Mucosa of rectum (tissue), 2 donors: ENCODE measurements at regions not wholly inside any gene's neighbourhood (a gene's known extent, or its start where the extent isn't known, plus 50 kb on each side); places are given as distances from the start of the nearest gene placed in this dataset.
"Not testable (repeated sequence)": the region's sequence is repeated elsewhere in the genome, so short reads cannot be mapped to it uniquely, and the experiment has no call there.

Source experiments
- H3K27ac ChIP-seq, 2 donors: one replicate each; pipeline ENCODE4 v1.7.0; 2013; ENCODE audit warnings: inconsistent platforms in 2 of 2, low read depth in 2 of 2, low read length in 2 of 2
- H3K27me3 ChIP-seq, 2 donors: one replicate each; pipeline ENCODE4 v1.7.0; 2013; ENCODE audit warnings: low read length in 2 of 2; ENCODE audit not compliant: control insufficient read depth in 2 of 2, insufficient read depth in 2 of 2
- H3K36me3 ChIP-seq, 2 donors: one replicate each; pipeline ENCODE4 v1.7.0; 2013; ENCODE audit warnings: low read length in 2 of 2; ENCODE audit not compliant: control insufficient read depth in 2 of 2, insufficient read depth in 2 of 2
- H3K4me1 ChIP-seq, 2 donors: one replicate each; pipeline ENCODE4 v1.7.0; 2013; ENCODE audit warnings: low read length in 2 of 2, mild to moderate bottlenecking in 1 of 2; ENCODE audit not compliant: control insufficient read depth in 2 of 2, insufficient read depth in 2 of 2
- H3K4me3 ChIP-seq, 2 donors: one replicate each; pipeline ENCODE4 v1.7.0; 2013; ENCODE audit warnings: low read length in 2 of 2
- H3K9ac ChIP-seq, 2 donors: one replicate each; pipeline ENCODE4 v1.7.0; 2013; ENCODE audit warnings: low read length in 2 of 2, low read depth in 1 of 2, mild to moderate bottlenecking in 1 of 2
- H3K9me3 ChIP-seq, 2 donors: one replicate each; pipeline ENCODE4 v1.7.0; 2013; ENCODE audit warnings: low read length in 2 of 2; ENCODE audit not compliant: control insufficient read depth in 2 of 2
- donor health status: healthy.
- donor health status: Normal muscosa, but diverticular disease.

- H3K27me3 ChIP-seq = no peaks in the 10 kb centered on the region
- H3K27ac ChIP-seq = no peak overlapping the region
- H3K4me3 ChIP-seq = no peak overlapping the region
- H3K9ac ChIP-seq = no peak overlapping the region
- no peaks in the 10 kb centered on the region for H3K4me1 ChIP-seq
- H3K9me3 ChIP-seq = no peaks in the 10 kb centered on the region
- H3K36me3 ChIP-seq = no peaks in the 10 kb centered on the region
Observed at GRCh38 chr3:74000725-74001124, 376.0 kb upstream of the PDZRN3 start.

DNA sequence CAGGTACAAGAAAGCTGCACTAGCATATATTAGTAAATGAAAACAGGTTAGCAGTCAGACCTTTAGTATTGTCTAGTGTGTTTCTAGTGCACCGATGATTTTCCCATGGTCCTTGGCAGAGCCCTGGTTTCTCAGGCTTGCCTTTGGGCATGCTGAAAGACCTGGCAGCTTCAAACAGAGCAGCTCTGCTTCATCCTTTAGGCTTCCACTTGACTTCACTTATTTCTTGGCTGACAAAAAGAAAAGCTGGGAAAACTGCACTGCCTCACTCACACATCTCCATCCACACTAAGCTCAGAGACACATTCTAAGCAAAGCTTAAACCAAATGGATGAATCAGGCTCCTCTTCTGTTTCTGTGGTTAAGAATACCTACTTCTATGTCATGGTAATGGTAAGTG, 374.8 kb upstream of the PDZRN3 start:
- Histone ChIP-seq H3K27me3 (no peaks in the 10 kb centered on the region), H3K4me1 (no peaks in the 10 kb centered on the region), H3K27ac (no peak overlapping the region), H3K9ac (no peak overlapping the region), H3K4me3 (no peak overlapping the region), H3K9me3 (no peaks in the 10 kb centered on the region), H3K36me3 (no peaks in the 10 kb centered on the region)

DNA sequence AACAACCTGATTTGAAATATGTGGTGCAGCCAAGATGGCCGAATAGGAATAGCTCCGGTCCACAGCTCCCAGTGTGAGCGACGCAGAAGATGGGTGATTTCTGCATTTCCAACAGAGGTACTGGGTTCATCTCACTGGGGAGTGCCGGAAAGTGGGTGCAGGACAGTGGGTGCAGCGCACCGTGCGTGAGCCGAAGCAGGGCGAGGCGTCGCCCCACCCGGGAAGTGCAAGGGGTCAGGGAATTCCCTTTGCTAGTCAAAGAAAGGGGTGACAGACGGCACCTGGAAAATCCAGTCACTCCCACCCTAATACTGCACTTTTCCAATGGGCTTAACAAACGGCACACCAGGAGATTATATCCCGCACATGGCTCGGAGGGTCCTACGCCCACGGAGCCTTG, 365.9 kb upstream of the PDZRN3 start:
- H3K9me3 ChIP-seq, H3K27me3 ChIP-seq, H3K9ac ChIP-seq, H3K27ac ChIP-seq, H3K4me1 ChIP-seq, H3K4me3 ChIP-seq, H3K36me3 ChIP-seq: not testable (repeated sequence)

GRCh38 chr3:73966733-73967132, 342.0 kb upstream of the PDZRN3 start:
- H3K4me1 ChIP-seq = no peaks in the 10 kb centered on the region
- H3K36me3 ChIP-seq = no peaks in the 10 kb centered on the region
- H3K27ac ChIP-seq = no peak overlapping the region
- no peaks in the 10 kb centered on the region for H3K9me3 ChIP-seq
- no peaks in the 10 kb centered on the region for H3K27me3 ChIP-seq
- no peak overlapping the region for H3K9ac ChIP-seq
- no peak overlapping the region for H3K4me3 ChIP-seq

GRCh38 chr3:73964818-73965217, 340.1 kb upstream of the PDZRN3 start:
- Histone ChIP-seq H3K27me3 (no peaks in the 10 kb centered on the region), H3K9me3 (no peaks in the 10 kb centered on the region), H3K4me1 (no peaks in the 10 kb centered on the region), H3K27ac (no peak overlapping the region), H3K9ac (no peak overlapping the region), H3K36me3 (no peaks in the 10 kb centered on the region), H3K4me3 (no peak overlapping the region)

GRCh38 chr3:73955494-73956070, 330.8 kb upstream of the PDZRN3 start:
- no peak overlapping the region for H3K9ac ChIP-seq
- H3K27me3 ChIP-seq = no peaks in the 10 kb centered on the region
- H3K4me3 ChIP-seq = no peak overlapping the region
- H3K4me1 ChIP-seq = no peaks in the 10 kb centered on the region
- H3K9me3 ChIP-seq = no peaks in the 10 kb centered on the region
- no peaks in the 10 kb centered on the region for H3K36me3 ChIP-seq
- H3K27ac ChIP-seq = no peak overlapping the region

DNA sequence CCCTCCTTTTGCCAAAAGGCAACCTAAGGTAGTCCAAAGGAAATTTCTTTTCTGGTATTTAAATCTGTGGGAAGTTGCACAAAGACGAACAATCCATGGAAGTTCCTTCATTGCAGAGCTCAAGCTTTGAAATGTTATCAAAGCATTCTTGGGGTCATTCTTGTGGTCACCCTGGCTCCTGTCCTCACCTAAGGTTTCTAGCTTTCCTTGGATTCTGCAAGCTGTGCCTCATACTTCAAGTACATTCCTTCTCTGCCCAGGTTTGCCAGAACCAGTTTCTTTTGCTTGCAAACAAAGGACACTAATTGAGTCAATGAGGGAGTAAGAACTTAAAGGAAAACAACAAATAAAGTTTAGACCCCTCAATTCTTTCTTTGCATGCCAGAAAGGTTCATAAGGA, 329.8 kb upstream of the PDZRN3 start:
- no peak overlapping the region for H3K9ac ChIP-seq
- no peaks in the 10 kb centered on the region for H3K36me3 ChIP-seq
- H3K27ac ChIP-seq = no peak overlapping the region
- no peak overlapping the region for H3K4me3 ChIP-seq
- no peaks in the 10 kb centered on the region for H3K9me3 ChIP-seq
- H3K4me1 ChIP-seq = no peaks in the 10 kb centered on the region
- no peaks in the 10 kb centered on the region for H3K27me3 ChIP-seq

- H3K9me3 ChIP-seq = no peaks in the 10 kb centered on the region
- H3K9ac ChIP-seq = no peak overlapping the region
- H3K4me1 ChIP-seq = no peaks in the 10 kb centered on the region
- H3K4me3 ChIP-seq = no peak overlapping the region
- no peaks in the 10 kb centered on the region for H3K36me3 ChIP-seq
- no peaks in the 10 kb centered on the region for H3K27me3 ChIP-seq
- H3K27ac ChIP-seq = no peak overlapping the region
Observed at GRCh38 chr3:73952781-73953180, 328.0 kb upstream of the PDZRN3 start.

DNA sequence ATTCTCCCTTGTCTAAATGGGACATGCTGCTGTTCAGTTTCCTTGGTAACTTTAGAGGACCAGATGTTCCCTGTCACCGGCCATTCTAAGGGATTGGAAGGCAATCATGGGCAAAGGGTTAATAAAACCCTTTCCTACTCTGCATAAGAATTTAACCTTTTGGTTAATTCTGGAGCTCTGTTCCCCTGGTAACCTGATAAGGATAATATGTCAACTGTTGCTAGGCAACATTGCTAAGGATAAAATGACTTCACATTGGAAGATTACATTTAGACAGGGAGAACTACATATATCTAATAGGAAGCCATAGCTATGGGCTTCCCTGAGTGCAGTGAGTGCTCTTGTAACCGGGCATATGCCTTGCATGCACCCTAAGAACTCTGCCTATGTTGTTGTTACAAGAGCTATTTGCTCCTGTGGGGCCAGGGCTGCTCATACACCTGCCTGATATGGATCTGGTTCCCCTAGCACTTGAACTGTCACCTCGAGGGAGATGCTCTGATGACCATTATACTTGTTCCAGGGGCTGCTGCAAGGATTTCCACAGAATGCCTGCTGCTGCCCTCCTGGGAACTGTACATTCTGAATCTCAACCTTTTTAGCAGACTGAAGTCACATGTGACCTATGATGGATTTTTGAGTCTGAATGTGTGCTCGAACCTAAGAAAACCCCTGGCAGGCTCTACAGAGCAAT, 326.3 kb upstream of the PDZRN3 start:
- Histone ChIP-seq H3K4me1 (no peaks in the 10 kb centered on the region), H3K9me3 (no peaks in the 10 kb centered on the region), H3K27me3 (no peaks in the 10 kb centered on the region), H3K4me3 (no peak overlapping the region), H3K27ac (no peak overlapping the region), H3K9ac (no peak overlapping the region), H3K36me3 (no peaks in the 10 kb centered on the region)

- Histone ChIP-seq H3K4me3 (no peak overlapping the region), H3K36me3 (no peaks in the 10 kb centered on the region), H3K4me1 (no peaks in the 10 kb centered on the region), H3K27ac (no peak overlapping the region), H3K9me3 (no peaks in the 10 kb centered on the region), H3K27me3 (no peaks in the 10 kb centered on the region), H3K9ac (no peak overlapping the region)
Observed at GRCh38 chr3:73945541-73945940, 320.8 kb upstream of the PDZRN3 start.
